NT2/D1 (cell line): ENCODE measurements at regions not wholly inside any gene's neighbourhood (a gene's known extent, or its start where the extent isn't known, plus 50 kb on each side); places are given as distances from the start of the nearest gene placed in this dataset.

ENCODE experiments used
- SUZ12 ChIP-seq: IDR thresholded peaks from 2 replicates; pipeline ENCODE4 v1.6.1; 2011; ENCODE audit not compliant: insufficient read length, insufficient read depth; ENCODE audit errors: extremely low read depth
- YY1 ChIP-seq: IDR thresholded peaks from 2 replicates; pipeline ENCODE4 v1.6.1; 2011; ENCODE audit not compliant: insufficient read length, insufficient read depth
- ZNF274 ChIP-seq: IDR thresholded peaks from 2 replicates; pipeline ENCODE4 v1.6.1; 2011; ENCODE audit warnings: mild to moderate bottlenecking, low read depth, low read length

DNA sequence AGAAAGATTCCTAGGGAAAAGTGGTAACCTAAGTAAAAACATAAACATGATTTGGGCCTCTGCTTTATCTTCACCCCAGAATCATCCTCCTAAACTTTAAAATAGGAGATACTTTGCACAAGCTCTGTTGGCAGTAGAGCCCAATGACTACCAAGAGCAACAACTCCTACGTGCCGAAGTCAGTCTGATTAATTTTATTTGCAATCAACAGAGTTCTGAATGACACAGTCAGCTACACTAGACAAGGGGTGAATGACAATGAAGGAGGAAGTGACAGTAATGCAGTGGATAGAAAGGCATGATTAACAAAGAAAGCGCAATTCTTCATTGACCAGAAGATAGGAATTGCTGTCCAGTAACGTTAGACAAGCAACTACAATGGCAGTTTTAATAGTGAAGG, 957.9 kb upstream of the USP15 start:
- TF ChIP-seq ZNF274 (no peak), YY1 (no peak), SUZ12 (no peak)
